Aorta (tissue), 5 donors: ENCODE measurements at regions not wholly inside any gene's neighbourhood (a gene's known extent, or its start where the extent isn't known, plus 50 kb on each side); places are given as distances from the start of the nearest gene placed in this dataset.
"Not testable (repeated sequence)": the region's sequence is repeated elsewhere in the genome, so short reads cannot be mapped to it uniquely, and the experiment has no call there.

ENCODE experiments used
- ATAC-seq: fragments of 200-7000 bp; cut with Tn5 transposase; one replicate; pipeline ENCODE4 v1.9.1; 2022; ENCODE audit warnings: moderate library complexity; ENCODE audit not compliant: low FRiP score
- DNase-seq, 2 donors: peaks; one replicate each; pipeline ENCODE4 v3.0.0-alpha.2; 2020
- H3K27ac ChIP-seq, 2 donors: one replicate each; pipeline ENCODE4 v1.5.1; 2013; ENCODE audit warnings: low read length in 2 of 2, mild to moderate bottlenecking in 2 of 2, moderate library complexity in 2 of 2, control low read depth in 1 of 2, inconsistent platforms in 1 of 2, low read depth in 1 of 2
- H3K27me3 ChIP-seq, 2 donors: one replicate each; pipeline ENCODE4 v1.6.1; 2013; ENCODE audit warnings: control low read depth in 1 of 2, low read length in 1 of 2, mild to moderate bottlenecking in 1 of 2, moderate library complexity in 1 of 2; ENCODE audit not compliant: insufficient read depth in 2 of 2, control insufficient read depth in 1 of 2
- H3K36me3 ChIP-seq, 2 donors: one replicate each; pipeline ENCODE4 v1.6.1; 2013; ENCODE audit warnings: control low read depth in 1 of 2, low read length in 1 of 2, mild to moderate bottlenecking in 1 of 2; ENCODE audit not compliant: insufficient read depth in 2 of 2, control insufficient read depth in 1 of 2
- H3K4me1 ChIP-seq, 2 donors: one replicate each; pipeline ENCODE4 v1.6.1; 2013; ENCODE audit warnings: low read length in 2 of 2, control low read depth in 1 of 2, mild to moderate bottlenecking in 1 of 2, moderate library complexity in 1 of 2; ENCODE audit not compliant: insufficient read depth in 2 of 2, control insufficient read depth in 1 of 2
- H3K4me3 ChIP-seq, 2 donors: one replicate each; pipeline ENCODE4 v1.5.1; 2013; ENCODE audit warnings: low read length in 2 of 2, control low read depth in 1 of 2, mild to moderate bottlenecking in 1 of 2
- H3K9me3 ChIP-seq: one replicate; pipeline ENCODE4 v1.6.1; 2013; ENCODE audit warnings: mild to moderate bottlenecking, low read length; ENCODE audit not compliant: control insufficient read depth
- WGBS, 2 donors: extraction: QIAGEN DNeasy Blood & Tissue Kit; methylation state at CpG; one replicate each; pipeline ENCODE4 v1.1.7; 2013; 5-methylcytosine and 5-hydroxymethylcytosine counted together
- intact Hi-C, 2 donors: fragments of 100-400 bp; cut with DNase I; formaldehyde crosslinking; loops; one replicate each; pipeline versions ENCODE4 v1.14.2 to v1.15.0; 2022
- donor health status: healthy with polysubstance abuse.
- donor health status: Bipolar disorder and iron deficiency.
- donor health status: DM: no; HTN: no; CAD: no.
- donor health status: DM: no; HTN: no; CAD: no.
- donor health status: DM: yes; HTN: yes; CAD: no.

GRCh38 chr1:189790335-189790734, 687.3 kb downstream of the BRINP3 start:
- Histone ChIP-seq H3K4me1 (no peaks in the 10 kb centered on the region), H3K4me3 (no peak overlapping the region), H3K9me3 (no peaks in the 10 kb centered on the region), H3K27me3 (no peaks in the 10 kb centered on the region), H3K36me3 (no peaks in the 10 kb centered on the region), H3K27ac (no peak overlapping the region)
- ATAC-seq: no peak
- WGBS, 2 donors: 84 to 94% methylated on average over 2 of the region's 2 CpGs
- intact Hi-C loops: no loop called here
- DNase-seq: no peak

- Histone ChIP-seq H3K27ac (no peak overlapping the region), H3K9me3 (no peaks in the 10 kb centered on the region), H3K36me3 (no peaks in the 10 kb centered on the region), H3K27me3 (no peaks in the 10 kb centered on the region), H3K4me3 (no peak overlapping the region), H3K4me1 (no peaks in the 10 kb centered on the region)
- 31 to 44% methylated on average over 2 to 3 of the region's 3 CpGs for WGBS, 2 donors
- ATAC-seq (no peak), DNase-seq (no peak)
- intact Hi-C loops: no loop called here
These were observed 674.3 kb downstream of the BRINP3 start for GRCh38 chr1:189803364-189803763.

- no peak for DNase-seq
- intact Hi-C loops: no loop called here
- Histone ChIP-seq H3K4me3 (no peak overlapping the region), H3K4me1 (no peaks in the 10 kb centered on the region), H3K36me3 (no peaks in the 10 kb centered on the region), H3K27me3 (no peaks in the 10 kb centered on the region), H3K27ac (no peak overlapping the region), H3K9me3 (no peaks in the 10 kb centered on the region)
- WGBS, 2 donors: 77 to 88% methylated on average over 2 of the region's 2 CpGs
- no peak for ATAC-seq
These were observed 673.3 kb downstream of the BRINP3 start for GRCh38 chr1:189804352-189804751.

GRCh38 chr1:189805735-189806134, 671.9 kb downstream of the BRINP3 start:
- Histone ChIP-seq H3K4me1 (no peaks in the 10 kb centered on the region), H3K27ac (no peak overlapping the region), H3K36me3 (no peaks in the 10 kb centered on the region), H3K27me3 (no peaks in the 10 kb centered on the region), H3K4me3 (no peak overlapping the region), H3K9me3 (no peaks in the 10 kb centered on the region)
- intact Hi-C loops: no loop called here
- DNase-seq: no peak
- 80 to 81% methylated on average over 3 of the region's 3 CpGs for WGBS, 2 donors
- no peak for ATAC-seq

- H3K36me3 ChIP-seq, intact Hi-C loops, ATAC-seq, DNase-seq, H3K27me3 ChIP-seq, H3K27ac ChIP-seq, H3K4me3 ChIP-seq, H3K9me3 ChIP-seq, H3K4me1 ChIP-seq: not testable (repeated sequence)
- WGBS, 2 donors: 96 to 97% methylated on average over 10 of the region's 10 CpGs
These were observed 667.0 kb downstream of the BRINP3 start for GRCh38 chr1:189810639-189811038.

GRCh38 chr1:189811960-189812359, 665.7 kb downstream of the BRINP3 start:
- ATAC-seq (no peak), DNase-seq (no peak)
- Histone ChIP-seq H3K9me3 (no peaks in the 10 kb centered on the region), H3K27me3 (no peaks in the 10 kb centered on the region), H3K4me1 (no peaks in the 10 kb centered on the region), H3K36me3 (no peaks in the 10 kb centered on the region), H3K27ac (no peak overlapping the region), H3K4me3 (no peak overlapping the region)
- intact Hi-C loops: no loop called here
- 87 to 92% methylated on average over 2 of the region's 2 CpGs for WGBS, 2 donors

GRCh38 chr1:189816558-189816957, 661.1 kb downstream of the BRINP3 start:
- Histone ChIP-seq H3K27ac (no peak overlapping the region), H3K4me3 (no peak overlapping the region), H3K9me3 (no peaks in the 10 kb centered on the region), H3K27me3 (no peaks in the 10 kb centered on the region), H3K36me3 (no peaks in the 10 kb centered on the region), H3K4me1 (no peaks in the 10 kb centered on the region)
- intact Hi-C loops: no loop called here
- 75 to 81% methylated on average over 1 of the region's 1 CpG for WGBS, 2 donors
- DNase-seq: no peak
- no peak for ATAC-seq

GRCh38 chr1:189819751-189820150, 657.9 kb downstream of the BRINP3 start:
- no peaks in the 10 kb centered on the region for H3K4me1 ChIP-seq
- H3K4me3 ChIP-seq: no peak overlapping the region
- H3K27ac ChIP-seq: no peak overlapping the region
- 28 to 39% methylated on average over 2 of the region's 2 CpGs for WGBS, 2 donors
- intact Hi-C loops: no loop called here
- no peaks in the 10 kb centered on the region for H3K36me3 ChIP-seq
- ATAC-seq: no peak
- H3K27me3 ChIP-seq: no peaks in the 10 kb centered on the region
- no peaks in the 10 kb centered on the region for H3K9me3 ChIP-seq
- DNase-seq: no peak

GRCh38 chr1:189821833-189822232, 655.8 kb downstream of the BRINP3 start:
- Histone ChIP-seq H3K4me1 (no peaks in the 10 kb centered on the region), H3K27ac (no peak overlapping the region), H3K36me3 (no peaks in the 10 kb centered on the region), H3K27me3 (no peaks in the 10 kb centered on the region), H3K9me3 (no peaks in the 10 kb centered on the region), H3K4me3 (no peak overlapping the region)
- WGBS, 2 donors: 0% methylated on average over 1 of the region's 1 CpG
- no peak for DNase-seq
- intact Hi-C loops: no loop called here
- no peak for ATAC-seq
